ENCODE measurements at regions not wholly inside any gene's neighbourhood (a gene's known extent, or its start where the extent isn't known, plus 50 kb on each side); places are given as distances from the start of the nearest gene placed in this dataset.

DNA sequence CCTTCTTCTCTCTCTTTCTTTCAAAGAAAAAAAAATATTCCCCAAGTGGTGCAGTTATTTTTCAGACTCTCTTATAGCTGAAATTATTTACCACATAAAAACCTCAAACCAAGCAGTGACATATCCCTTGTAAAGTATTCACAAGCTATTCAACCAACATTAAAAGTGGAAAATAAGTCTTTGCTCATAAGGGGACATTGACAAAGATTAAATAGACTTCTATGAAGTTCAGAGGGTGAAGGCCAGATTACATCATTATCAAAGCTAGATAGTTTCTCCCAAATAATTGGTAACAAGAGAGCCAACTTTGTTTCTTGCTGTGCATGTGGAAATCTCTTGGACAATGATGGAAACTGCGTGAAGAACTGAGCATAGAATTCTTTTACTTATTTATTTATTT is 379.8 kb upstream of the RSPO3 start:
- Histone ChIP-seq H4K20me1 (ENCODE audit: insufficient read depth, low read length) (no peaks in the 10 kb centered on the region), H3K4me2 (ENCODE audit: low read length) (no peak overlapping the region), H3K4me1 (ENCODE audit: insufficient read depth, low read length, poor library complexity, severe bottlenecking) (no peaks in the 10 kb centered on the region), H3K79me2 (ENCODE audit: insufficient read depth, low read depth, low read length) (no peaks in the 10 kb centered on the region), H3K4me3 (ENCODE audit: low read depth, low read length, poor library complexity, severe bottlenecking) (no peak overlapping the region), H3K9me3 (ENCODE audit: low read length) (no peaks in the 10 kb centered on the region), H3K36me3 (ENCODE audit: insufficient read depth, low read length) (no peaks in the 10 kb centered on the region), H3K27ac (ENCODE audit: low read depth, low read length, poor library complexity, severe bottlenecking) (no peak overlapping the region), H2AFZ (ENCODE audit: low read length) (no peak overlapping the region), H3K9me2 (ENCODE audit: insufficient read depth, low read length) (no peaks in the 10 kb centered on the region)
- no peak for DNase-seq (ENCODE audit: low spot score)
- intact Hi-C loops (cut with micrococcal nuclease; ENCODE audit: unreplicated experiment), result no loop called here
- BruUV-seq (replicated peaks), result no TSS peak
- TF ChIP-seq, protein P1, sequence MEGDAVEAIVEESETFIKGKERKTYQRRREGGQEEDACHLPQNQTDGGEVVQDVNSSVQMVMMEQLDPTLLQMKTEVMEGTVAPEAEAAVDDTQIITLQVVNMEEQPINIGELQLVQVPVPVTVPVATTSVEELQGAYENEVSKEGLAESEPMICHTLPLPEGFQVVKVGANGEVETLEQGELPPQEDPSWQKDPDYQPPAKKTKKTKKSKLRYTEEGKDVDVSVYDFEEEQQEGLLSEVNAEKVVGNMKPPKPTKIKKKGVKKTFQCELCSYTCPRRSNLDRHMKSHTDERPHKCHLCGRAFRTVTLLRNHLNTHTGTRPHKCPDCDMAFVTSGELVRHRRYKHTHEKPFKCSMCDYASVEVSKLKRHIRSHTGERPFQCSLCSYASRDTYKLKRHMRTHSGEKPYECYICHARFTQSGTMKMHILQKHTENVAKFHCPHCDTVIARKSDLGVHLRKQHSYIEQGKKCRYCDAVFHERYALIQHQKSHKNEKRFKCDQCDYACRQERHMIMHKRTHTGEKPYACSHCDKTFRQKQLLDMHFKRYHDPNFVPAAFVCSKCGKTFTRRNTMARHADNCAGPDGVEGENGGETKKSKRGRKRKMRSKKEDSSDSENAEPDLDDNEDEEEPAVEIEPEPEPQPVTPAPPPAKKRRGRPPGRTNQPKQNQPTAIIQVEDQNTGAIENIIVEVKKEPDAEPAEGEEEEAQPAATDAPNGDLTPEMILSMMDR (conservative IDR thresholded peaks at IDR 0.05; ENCODE audit: low read length), result no peak
- no peak for TF ChIP-seq EZH2phosphoT487 (IDR thresholded peaks at IDR 0.05; ENCODE audit: borderline replicate concordance, low read depth, low read length)
- POLR2A ChIA-PET, result interaction anchor here (1.1 kb wide), 1 partner anchor 21 kb away, joined by 4 read pairs; no protein-coding TSS in a partner anchor
- CTCF ChIA-PET (ENCODE audit: unreplicated experiment), result no interaction called here

DNA sequence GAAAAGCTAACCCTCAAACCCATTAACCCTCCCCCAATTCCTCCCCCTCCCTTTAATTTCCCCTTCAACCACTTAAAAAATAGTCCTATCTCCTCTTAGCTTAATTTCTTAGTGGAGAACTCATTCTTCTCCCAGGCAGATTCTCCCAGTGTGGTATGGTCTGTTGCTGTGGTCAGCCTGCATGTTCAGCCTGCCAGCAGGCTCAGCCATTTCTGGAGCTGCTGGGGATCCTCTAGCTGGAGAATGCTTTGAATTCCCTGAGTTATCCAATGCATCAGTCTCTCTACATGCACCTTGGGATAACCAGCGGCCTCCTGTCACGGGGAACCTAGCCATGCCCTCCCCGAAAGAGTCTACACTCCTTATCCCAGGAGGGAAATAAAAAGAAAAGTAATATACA is 375.4 kb upstream of the RSPO3 start:
- Histone ChIP-seq H3K9me3 (ENCODE audit: low read length) (no peaks in the 10 kb centered on the region), H3K27ac (ENCODE audit: low read depth, low read length, poor library complexity, severe bottlenecking) (no peak overlapping the region), H4K20me1 (ENCODE audit: insufficient read depth, low read length) (no peaks in the 10 kb centered on the region), H3K4me2 (ENCODE audit: low read length) (no peak overlapping the region), H2AFZ (ENCODE audit: low read length) (no peak overlapping the region), H3K9me2 (ENCODE audit: insufficient read depth, low read length) (no peaks in the 10 kb centered on the region), H3K36me3 (ENCODE audit: insufficient read depth, low read length) (no peaks in the 10 kb centered on the region), H3K4me3 (ENCODE audit: low read depth, low read length, poor library complexity, severe bottlenecking) (no peak overlapping the region), H3K4me1 (ENCODE audit: insufficient read depth, low read length, poor library complexity, severe bottlenecking) (no peaks in the 10 kb centered on the region), H3K79me2 (ENCODE audit: insufficient read depth, low read depth, low read length) (no peaks in the 10 kb centered on the region)
- no TSS peak for BruUV-seq (replicated peaks)
- ChIA-PET POLR2A (interaction anchor here (1.1 kb wide), 1 partner anchor 18 kb away, joined by 3 read pairs; no protein-coding TSS in a partner anchor), CTCF (ENCODE audit: unreplicated experiment) (no interaction called here)
- no peak for TF ChIP-seq EZH2phosphoT487 (IDR thresholded peaks at IDR 0.05; ENCODE audit: borderline replicate concordance, low read depth, low read length)
- intact Hi-C loops (cut with micrococcal nuclease; ENCODE audit: unreplicated experiment), result no loop called here
- DNase-seq (ENCODE audit: low spot score), result no peak

GRCh38 chr6:126747728-126748540 is 370.5 kb upstream of the RSPO3 start:
- H3K9me3 ChIP-seq (ENCODE audit: low read length), result no peaks in the 10 kb centered on the region
- H3K36me3 ChIP-seq (ENCODE audit: insufficient read depth, low read length), result no peaks in the 10 kb centered on the region
- POLR2A ChIA-PET, result interaction anchor here (0.7 to 1.0 kb wide), 2 partner anchors 10 to 111 kb away, joined by 3 read pairs; no protein-coding TSS in a partner anchor
- TF ChIP-seq, protein P1 (conservative IDR thresholded peaks at IDR 0.05; ENCODE audit: low read length), result no peak
- TF ChIP-seq EZH2phosphoT487 (IDR thresholded peaks at IDR 0.05; ENCODE audit: borderline replicate concordance, low read depth, low read length), result no peak
- H2AFZ ChIP-seq (ENCODE audit: low read length), result no peak overlapping the region
- no peak overlapping the region for H3K4me3 ChIP-seq (ENCODE audit: low read depth, low read length, poor library complexity, severe bottlenecking)
- H3K9me2 ChIP-seq (ENCODE audit: insufficient read depth, low read length), result no peaks in the 10 kb centered on the region
- intact Hi-C loops (cut with micrococcal nuclease; ENCODE audit: unreplicated experiment), result no loop called here
- CTCF ChIA-PET (ENCODE audit: unreplicated experiment), result no interaction called here
- no peaks in the 10 kb centered on the region for H3K79me2 ChIP-seq (ENCODE audit: insufficient read depth, low read depth, low read length)
- H3K4me1 ChIP-seq (ENCODE audit: insufficient read depth, low read length, poor library complexity, severe bottlenecking), result no peaks in the 10 kb centered on the region
- H3K27ac ChIP-seq (ENCODE audit: low read depth, low read length, poor library complexity, severe bottlenecking), result no peak overlapping the region
- no peak for DNase-seq (ENCODE audit: low spot score)
- H4K20me1 ChIP-seq (ENCODE audit: insufficient read depth, low read length), result no peaks in the 10 kb centered on the region
- no peak overlapping the region for H3K4me2 ChIP-seq (ENCODE audit: low read length)
- BruUV-seq (replicated peaks), result no TSS peak
